CD14-positive monocyte (primary cell): ENCODE measurements at regions not wholly inside any gene's neighbourhood (a gene's known extent, or its start where the extent isn't known, plus 50 kb on each side); places are given as distances from the start of the nearest gene placed in this dataset.

Experiments used
- DNase-seq, 3 donors: peaks; one replicate each; pipeline ENCODE4 v3.0.0-alpha.2; 2011 to 2022
- H2AFZ ChIP-seq: 2 replicates; pipeline ENCODE4 v1.6.0; 2012; ENCODE audit warnings: mild to moderate bottlenecking, low read depth, low read length, inconsistent platforms; ENCODE audit not compliant: insufficient read depth, poor library complexity, severe bottlenecking
- H3K27ac ChIP-seq, 2 donors: 1 replicate in 1 of 2; 2 replicates in 1 of 2; pipeline ENCODE4 v1.5.1; 2012 to 2013; ENCODE audit warnings: low read length in 2 of 2, control low read depth in 1 of 2, inconsistent platforms in 1 of 2, low read depth in 1 of 2, mild to moderate bottlenecking in 1 of 2
- H3K27me3 ChIP-seq, 2 donors: one replicate each; pipeline versions ENCODE4 v1.6.0 to v1.6.1; 2011 to 2013; ENCODE audit warnings: low read length in 2 of 2; ENCODE audit not compliant: control insufficient read depth in 2 of 2, insufficient read depth in 2 of 2
- H3K36me3 ChIP-seq, 2 donors: replicated peaks in 1 of 2; 1 replicate in 1 of 2; 2 replicates in 1 of 2; pipeline versions ENCODE4 v1.5.1 to v1.6.1; 2012 to 2013; ENCODE audit warnings: low read length in 2 of 2, control low read depth in 1 of 2, inconsistent platforms in 1 of 2, mild to moderate bottlenecking in 1 of 2; ENCODE audit not compliant: insufficient read depth in 2 of 2, control insufficient read depth in 1 of 2
- H3K4me1 ChIP-seq, 2 donors: 1 replicate in 1 of 2; 2 replicates in 1 of 2; pipeline versions ENCODE4 v1.5.1 to v1.6.1; 2012 to 2013; ENCODE audit warnings: low read length in 2 of 2, control low read depth in 1 of 2, inconsistent platforms in 1 of 2, mild to moderate bottlenecking in 1 of 2, moderate library complexity in 1 of 2; ENCODE audit not compliant: insufficient read depth in 2 of 2, control insufficient read depth in 1 of 2
- H3K4me2 ChIP-seq: replicated peaks from 2 replicates; pipeline ENCODE3; 2012; ENCODE audit warnings: low read length, moderate library complexity, mild to moderate bottlenecking; ENCODE audit not compliant: poor library complexity, severe bottlenecking; ENCODE audit errors: extremely low read depth
- H3K4me3 ChIP-seq, 3 experiments: fragments of 200-600 bp in 1 of 3; sonication (generic) in 1 of 3; replicated peaks in 1 of 3; 1 replicate in 2 of 3; 2 replicates in 1 of 3; pipeline ENCODE4 v1.5.1; 2011 to 2013; ENCODE audit warnings: low read length in 3 of 3, mild to moderate bottlenecking in 3 of 3, control low read depth in 2 of 3, low read depth in 2 of 3, inconsistent platforms in 1 of 3, moderate library complexity in 1 of 3
- H3K79me2 ChIP-seq: 2 replicates; pipeline ENCODE4 v1.6.0; 2012; ENCODE audit warnings: mild to moderate bottlenecking, control low read depth, inconsistent platforms, low read length, moderate library complexity; ENCODE audit not compliant: insufficient read depth
- H3K9ac ChIP-seq: 2 replicates; pipeline ENCODE4 v1.6.0; 2017; ENCODE audit warnings: low read length, mild to moderate bottlenecking; ENCODE audit not compliant: insufficient read depth, poor library complexity, severe bottlenecking
- H3K9me3 ChIP-seq, 2 donors: replicated peaks in 1 of 2; 1 replicate in 1 of 2; 2 replicates in 1 of 2; pipeline versions ENCODE4 v1.5.1 to v1.6.1; 2012 to 2013; ENCODE audit warnings: low read length in 2 of 2, control low read depth in 1 of 2; ENCODE audit not compliant: control insufficient read depth in 1 of 2, insufficient read depth in 1 of 2
- H4K20me1 ChIP-seq: 2 replicates; pipeline ENCODE4 v1.6.0; 2012; ENCODE audit warnings: mild to moderate bottlenecking, low read length, control low read depth, moderate library complexity; ENCODE audit not compliant: insufficient read depth
- H3K27ac Mint-ChIP-seq, 7 donors: one replicate each; pipeline ENCODE4 v1.8.0; 2020; ENCODE audit warnings: mild to moderate bottlenecking in 7 of 7, mixed read lengths in 7 of 7, moderate library complexity in 6 of 7, inconsistent platforms in 2 of 7
- H3K27me3 Mint-ChIP-seq, 3 donors: one replicate each; pipeline ENCODE4 v1.8.0; 2021 to 2022; ENCODE audit warnings: low read depth in 3 of 3, mild to moderate bottlenecking in 3 of 3, mixed read lengths in 3 of 3, moderate library complexity in 3 of 3, inconsistent platforms in 1 of 3
- H3K36me3 Mint-ChIP-seq, 2 donors: one replicate each; pipeline ENCODE4 v1.8.0; 2020; ENCODE audit warnings: mixed read lengths in 2 of 2, inconsistent platforms in 1 of 2, mild to moderate bottlenecking in 1 of 2
- H3K4me1 Mint-ChIP-seq: one replicate; pipeline ENCODE4 v1.8.0; 2020; ENCODE audit warnings: mild to moderate bottlenecking, mixed read lengths
- H3K4me3 Mint-ChIP-seq, 2 donors: one replicate each; pipeline ENCODE4 v1.8.0; 2020; ENCODE audit warnings: mild to moderate bottlenecking in 2 of 2, mixed read lengths in 2 of 2, moderate library complexity in 1 of 2
- H3K9me3 Mint-ChIP-seq, 7 donors: one replicate each; pipeline ENCODE4 v1.8.0; 2020 to 2022; ENCODE audit warnings: mixed read lengths in 7 of 7, mild to moderate bottlenecking in 6 of 7, moderate library complexity in 6 of 7, inconsistent platforms in 2 of 7
- CTCF ChIP-seq: fragments of 200-600 bp; IDR thresholded peaks from one replicate; pipeline ENCODE4 v1.8.0; 2022; ENCODE audit warnings: antibody characterized with exemption, mild to moderate bottlenecking
- WGBS: methylation state at CpG from one replicate; pipeline ENCODE4 v1.1.5; 2013; ENCODE audit warnings: missing lambda C conversion rate; ENCODE audit not compliant: insufficient coverage; 5-methylcytosine and 5-hydroxymethylcytosine counted together
- intact Hi-C, 2 donors: fragments of 100-400 bp; cut with micrococcal nuclease; formaldehyde crosslinking; loops; one replicate each; pipeline versions ENCODE4 v1.15.0 to v1.15.1; 2023

GRCh38 chr9:16191691-16192402, 639.0 kb downstream of the CCDC171 start:
- Histone ChIP-seq H3K27ac (no peak overlapping the region), H3K9me3 (peaks cover 0 to under 1% of the 10 kb centered on the region in 2 donors), H2AFZ (no peak overlapping the region), H3K4me3 (no peak overlapping the region), H3K27me3 (no peaks in the 10 kb centered on the region), H3K4me2 (no peak overlapping the region), H3K79me2 (no peaks in the 10 kb centered on the region), H3K4me1 (no peaks in the 10 kb centered on the region), H4K20me1 (no peaks in the 10 kb centered on the region), H3K36me3 (no peaks in the 10 kb centered on the region), H3K9ac (no peak overlapping the region)
- Mint-ChIP-seq H3K27ac (no peak overlapping the region), H3K9me3 (peaks cover 0 to 5% (median 4%) of the 10 kb centered on the region in 7 donors), H3K4me1 (peaks cover 2% of the 10 kb centered on the region), H3K27me3 (peaks cover 2 to 5% (median 2%) of the 10 kb centered on the region in 3 donors), H3K36me3 (no peaks in the 10 kb centered on the region), H3K4me3 (no peak overlapping the region)
- peak in 1 of 3 donors; percentile 14 for DNase-seq
- peak; percentile 45 for TF ChIP-seq CTCF
- intact Hi-C loops = loop anchor here in 1 of 2 donors (5.0 kb wide), 1 partner anchor 1270 kb away; no protein-coding TSS in a partner anchor
- WGBS = 4% methylated on average over 13 of the region's 14 CpGs

- no CpG with 5 or more reads among the region's 6 CpGs for WGBS
- Histone ChIP-seq H4K20me1 (no peaks in the 10 kb centered on the region), H2AFZ (no peak overlapping the region), H3K9ac (no peak overlapping the region), H3K27me3 (no peaks in the 10 kb centered on the region), H3K27ac (no peak overlapping the region), H3K4me1 (no peaks in the 10 kb centered on the region), H3K36me3 (no peaks in the 10 kb centered on the region), H3K79me2 (no peaks in the 10 kb centered on the region), H3K9me3 (no peaks in the 10 kb centered on the region), H3K4me2 (no peak overlapping the region), H3K4me3 (no peak overlapping the region)
- H3K4me1 Mint-ChIP-seq = peaks cover 2% of the 10 kb centered on the region
- no peak for TF ChIP-seq CTCF
- no peak overlapping the region for H3K4me3 Mint-ChIP-seq
- intact Hi-C loops = loop anchor here in 1 of 2 donors (5.0 kb wide), 1 partner anchor 1270 kb away; no protein-coding TSS in a partner anchor
- peaks cover 2 to 5% (median 2%) of the 10 kb centered on the region in 3 donors for H3K27me3 Mint-ChIP-seq
- H3K9me3 Mint-ChIP-seq = peaks cover 0 to 5% (median 4%) of the 10 kb centered on the region in 7 donors
- H3K36me3 Mint-ChIP-seq = no peaks in the 10 kb centered on the region
- no peak overlapping the region for H3K27ac Mint-ChIP-seq
- DNase-seq = no peak
Observed at GRCh38 chr9:16192403-16193017, 639.7 kb downstream of the CCDC171 start.
